NCI-H2171 treated with DMSO at 0.1 percent for 48 hours (cell line): ENCODE measurements at regions not wholly inside any gene's neighbourhood (a gene's known extent, or its start where the extent isn't known, plus 50 kb on each side); places are given as distances from the start of the nearest gene placed in this dataset.
"Not testable (repeated sequence)": the region's sequence is repeated elsewhere in the genome, so short reads cannot be mapped to it uniquely, and the experiment has no call there.

ENCODE experiments used
- DNase-seq: peaks from one replicate; lab custom pipeline; 2025; lab: John Stamatoyannopoulos, UW

DNA sequence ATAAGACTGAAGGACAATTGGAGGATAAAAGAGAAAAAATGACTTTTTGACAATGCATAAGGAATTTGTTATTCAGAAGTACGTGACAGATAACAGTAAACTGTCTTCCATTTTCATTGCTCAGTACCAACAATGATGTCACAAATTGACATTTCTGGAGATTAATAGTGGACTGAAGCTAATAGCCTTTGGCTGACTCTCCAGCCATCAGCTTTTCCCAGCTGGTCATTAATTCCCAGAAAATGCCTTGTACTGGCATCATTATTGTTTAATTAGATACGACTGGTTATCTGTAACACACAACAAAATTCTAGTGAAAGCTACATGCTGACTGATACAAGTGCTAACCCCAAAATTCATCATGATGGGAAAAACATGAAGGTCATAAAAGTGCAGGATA is 147.9 kb upstream of the FGF13 start:
- no peak for DNase-seq

DNA sequence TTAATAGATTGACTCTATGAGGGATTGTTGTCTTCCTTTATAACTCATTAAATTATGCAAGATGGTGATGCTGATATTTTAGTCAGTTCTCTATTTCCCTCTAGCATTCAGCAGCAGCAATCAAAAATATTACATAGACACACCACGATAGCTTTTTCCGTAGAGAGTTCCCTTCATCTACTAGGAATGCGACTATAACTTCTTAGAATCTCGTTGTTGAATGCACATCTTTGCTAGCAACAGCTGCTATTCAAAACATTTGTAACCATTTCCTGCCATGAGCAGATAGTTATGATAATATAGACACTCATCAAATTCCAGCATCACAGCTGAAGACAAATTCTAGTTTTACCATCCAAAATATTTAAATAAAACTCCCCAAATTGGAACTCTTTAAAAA is 147.4 kb upstream of the FGF13 start:
- DNase-seq: no peak

DNA sequence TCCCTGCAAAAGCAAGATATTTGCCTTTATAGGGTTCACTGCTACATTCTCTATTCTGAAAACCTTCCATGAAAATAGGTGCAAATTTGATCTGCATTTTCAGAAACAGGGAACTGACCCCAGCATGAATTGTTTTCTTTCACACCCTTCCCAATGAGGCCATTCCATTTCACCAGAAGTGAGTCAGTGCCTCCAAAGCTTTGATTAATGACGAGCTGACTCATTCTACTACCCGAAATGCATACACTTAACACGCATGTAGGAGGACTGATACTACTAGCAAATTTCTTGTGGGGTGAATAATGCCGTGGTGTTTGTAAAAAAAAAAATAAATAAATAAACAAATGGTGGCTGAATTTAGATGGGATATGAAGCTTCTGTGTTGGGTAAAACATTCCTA is 146.9 kb upstream of the FGF13 start:
- no peak for DNase-seq

DNA sequence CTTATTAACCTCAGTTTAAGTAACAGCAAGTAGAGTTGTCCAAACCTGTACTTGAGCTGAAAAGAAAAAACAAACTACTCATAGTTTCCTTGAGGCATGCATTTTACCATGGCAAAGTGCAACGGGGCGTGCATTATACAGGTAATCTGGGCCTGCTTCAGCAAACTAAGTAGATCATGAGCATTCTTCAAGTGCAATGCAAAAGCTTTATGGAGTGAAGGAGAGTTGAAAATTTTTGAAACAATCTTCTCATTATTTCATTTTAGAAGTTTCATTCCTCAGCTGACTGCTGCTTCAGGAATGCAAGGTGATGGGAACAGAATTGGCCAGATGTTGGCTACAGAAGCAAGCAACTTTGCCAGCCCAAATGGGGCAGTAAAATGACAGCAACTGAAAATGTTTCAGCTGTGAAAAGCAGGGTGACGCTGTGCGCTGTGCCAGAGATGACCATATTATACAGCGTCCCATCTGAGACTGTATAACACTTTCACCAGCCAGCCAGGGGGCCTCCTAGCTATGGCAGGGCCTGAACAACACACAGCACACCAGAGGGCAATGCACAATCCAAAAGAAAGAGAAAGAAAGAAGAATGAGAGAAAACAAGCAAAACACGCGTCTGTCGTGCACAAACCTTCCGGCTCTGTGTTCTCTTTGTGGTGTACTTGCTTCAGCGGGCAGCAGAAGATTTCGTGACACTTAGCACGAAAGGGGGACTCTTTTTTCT is 145.5 kb upstream of the FGF13 start:
- DNase-seq: no peak

DNA sequence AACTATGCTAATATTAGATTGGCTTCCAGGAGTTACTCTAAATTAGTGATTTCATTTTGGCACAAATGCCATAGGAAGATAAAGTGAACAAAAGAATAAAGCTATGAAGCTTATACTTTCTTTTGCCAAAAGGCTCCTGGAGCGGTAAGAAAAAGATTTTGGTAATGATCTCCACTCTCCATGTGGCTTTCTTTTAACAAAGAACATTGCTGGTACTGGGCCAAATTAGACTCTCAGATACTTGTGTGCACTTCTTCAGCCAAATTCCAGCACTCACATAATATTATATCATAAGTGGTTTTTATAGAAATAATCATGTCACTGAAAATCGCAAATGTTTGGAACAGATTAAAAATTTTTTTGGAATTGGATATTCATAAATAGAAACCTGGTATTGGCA is 142.4 kb upstream of the FGF13 start:
- DNase-seq: no peak

DNA sequence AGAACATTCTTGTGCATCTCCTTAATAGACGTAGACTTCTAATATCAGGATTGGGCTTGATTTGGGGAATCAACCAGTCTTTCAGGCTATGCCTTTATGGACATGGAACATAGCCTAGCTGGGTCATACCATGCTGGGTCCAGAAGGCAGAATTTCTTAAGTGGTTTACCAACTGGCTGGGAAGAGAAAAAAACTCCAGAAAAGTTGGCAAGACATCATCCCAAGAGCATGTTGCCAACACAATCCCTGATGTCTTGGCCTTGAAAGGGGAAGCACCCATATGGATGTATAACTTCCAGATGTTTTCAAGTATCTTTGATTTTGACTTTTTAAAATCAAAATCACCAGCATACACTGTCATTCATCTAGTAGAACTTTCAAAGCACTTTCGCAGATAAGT is 138.0 kb upstream of the FGF13 start:
- no peak for DNase-seq

DNA sequence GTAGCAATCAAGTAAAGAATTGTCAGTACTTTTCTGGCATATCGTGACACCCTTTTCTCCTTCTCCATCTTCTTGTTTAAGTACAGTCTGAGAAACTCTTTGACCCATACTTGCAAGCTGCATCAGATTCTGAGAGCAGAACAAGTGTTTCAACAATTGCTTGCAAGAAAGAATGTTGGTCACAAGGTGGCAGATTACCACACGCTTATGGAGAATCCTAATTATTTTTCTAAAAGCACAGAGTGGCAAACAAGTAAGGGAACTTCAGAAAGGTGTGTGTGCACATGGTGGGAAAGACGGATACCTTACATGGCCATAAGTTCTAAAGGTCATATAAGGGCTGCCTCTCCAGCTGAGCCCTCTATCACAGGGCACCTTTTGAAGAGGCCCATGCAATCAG is 136.4 kb upstream of the FGF13 start:
- DNase-seq: no peak

DNA sequence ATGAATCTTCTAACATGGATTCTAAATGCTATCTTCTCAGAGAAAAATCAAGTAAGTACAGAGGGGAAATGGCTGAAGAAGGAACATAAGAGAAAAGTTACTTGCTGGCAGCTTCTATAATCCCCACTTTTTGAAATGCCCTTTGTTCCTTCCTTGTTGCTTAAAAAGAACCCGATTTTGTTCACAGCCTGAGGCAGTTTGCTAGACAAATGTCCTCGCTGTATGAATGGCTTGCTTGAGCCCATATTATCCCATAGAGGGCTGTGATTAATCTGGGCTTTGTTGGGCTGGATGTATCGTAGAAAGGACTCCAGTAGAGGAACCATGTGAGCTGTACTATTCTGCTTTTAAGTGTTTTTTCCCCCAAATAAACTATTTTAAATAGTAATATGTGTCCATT is 134.3 kb upstream of the FGF13 start:
- DNase-seq: no peak

DNA sequence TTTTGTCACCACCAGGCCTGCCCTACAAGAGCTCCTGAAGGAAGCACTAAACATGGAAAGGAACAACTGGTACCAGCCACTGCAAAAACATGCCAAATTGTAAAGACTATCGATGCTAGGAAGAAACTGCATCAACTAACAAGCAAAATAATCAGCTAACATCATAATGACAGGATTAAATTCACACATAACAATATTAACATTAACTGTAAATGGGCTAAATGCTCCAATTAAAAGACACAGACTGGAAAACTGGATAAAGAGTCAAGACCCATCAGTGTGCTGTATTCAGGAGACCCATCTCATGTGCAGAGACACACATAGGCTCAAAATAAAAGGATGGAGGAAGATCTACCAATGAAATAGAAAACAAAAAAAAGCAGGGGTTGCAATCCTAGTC is 95.9 kb upstream of the FGF13 start:
- DNase-seq: not testable (repeated sequence)

DNA sequence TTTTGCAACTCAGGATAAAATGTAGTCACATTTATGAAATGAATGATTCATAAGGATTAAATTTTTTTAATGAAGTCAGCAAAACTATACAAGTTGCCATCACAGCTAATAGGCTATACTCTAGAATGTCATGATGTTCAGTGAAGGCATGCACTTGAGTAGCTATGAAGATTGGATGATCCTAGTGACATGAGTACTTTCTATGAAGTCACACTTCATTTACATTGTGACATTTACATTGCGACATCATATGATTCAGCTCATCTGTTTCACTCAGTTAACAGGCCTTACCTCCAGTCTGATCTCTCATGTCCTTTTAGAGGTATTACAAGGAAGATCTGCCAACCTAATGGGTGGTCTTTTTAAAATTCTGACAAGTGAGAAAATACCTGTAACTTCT is 82.7 kb upstream of the FGF13 start:
- DNase-seq: no peak

DNA sequence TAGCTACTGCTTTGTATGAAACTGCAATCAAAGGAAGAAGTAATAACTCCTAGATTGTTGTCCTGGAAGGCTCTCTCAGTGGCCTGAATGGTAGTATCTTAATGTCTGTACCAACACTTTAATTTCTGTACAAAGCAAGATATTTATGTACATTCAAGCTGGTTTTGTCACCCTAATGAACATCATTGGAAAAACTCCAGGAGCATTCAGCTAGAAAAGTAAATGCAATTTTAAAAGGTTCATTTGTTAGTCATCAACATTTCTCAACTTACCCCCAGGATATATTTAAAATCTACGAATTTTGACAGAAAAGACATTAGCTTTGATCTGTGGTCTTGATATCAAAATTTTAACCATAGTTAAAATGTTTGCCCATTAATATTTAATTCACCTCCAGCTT is 80.0 kb upstream of the FGF13 start:
- no peak for DNase-seq

DNA sequence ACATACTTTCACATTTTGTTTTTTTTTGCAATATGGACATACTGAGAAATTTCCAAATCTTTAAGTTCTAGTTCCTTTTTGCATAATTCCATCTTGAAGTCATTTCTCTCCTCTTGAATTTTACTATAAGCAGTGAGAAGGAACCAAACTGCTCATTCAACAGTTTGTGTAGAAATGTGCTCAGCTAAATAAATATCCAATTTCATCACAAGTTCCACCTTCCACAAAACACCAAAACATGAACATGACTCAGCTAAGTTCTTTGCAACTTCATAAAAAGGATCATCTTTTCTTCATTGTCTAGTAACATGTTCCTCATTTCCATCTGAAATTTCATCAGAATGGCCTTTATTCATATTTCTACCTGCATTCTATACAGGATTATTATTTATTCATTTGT is 77.3 kb upstream of the FGF13 start:
- no peak for DNase-seq

DNA sequence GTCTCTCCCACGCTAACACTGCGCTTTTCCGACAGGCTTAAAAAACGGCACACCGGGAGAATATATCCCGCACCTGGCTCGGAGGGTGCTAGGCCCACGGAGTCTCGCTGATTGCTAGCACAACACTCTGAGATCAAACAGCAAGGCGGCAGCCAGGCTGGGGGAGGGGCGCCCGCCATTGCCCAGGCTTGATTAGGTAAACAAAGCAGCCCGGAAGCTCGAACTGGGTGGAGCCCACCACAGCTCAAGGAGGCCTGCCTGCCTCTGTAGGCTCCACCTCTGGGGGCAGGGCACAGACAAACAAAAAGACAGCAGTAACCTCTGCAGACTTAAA is 67.0 kb upstream of the FGF13 start:
- DNase-seq: not testable (repeated sequence)

DNA sequence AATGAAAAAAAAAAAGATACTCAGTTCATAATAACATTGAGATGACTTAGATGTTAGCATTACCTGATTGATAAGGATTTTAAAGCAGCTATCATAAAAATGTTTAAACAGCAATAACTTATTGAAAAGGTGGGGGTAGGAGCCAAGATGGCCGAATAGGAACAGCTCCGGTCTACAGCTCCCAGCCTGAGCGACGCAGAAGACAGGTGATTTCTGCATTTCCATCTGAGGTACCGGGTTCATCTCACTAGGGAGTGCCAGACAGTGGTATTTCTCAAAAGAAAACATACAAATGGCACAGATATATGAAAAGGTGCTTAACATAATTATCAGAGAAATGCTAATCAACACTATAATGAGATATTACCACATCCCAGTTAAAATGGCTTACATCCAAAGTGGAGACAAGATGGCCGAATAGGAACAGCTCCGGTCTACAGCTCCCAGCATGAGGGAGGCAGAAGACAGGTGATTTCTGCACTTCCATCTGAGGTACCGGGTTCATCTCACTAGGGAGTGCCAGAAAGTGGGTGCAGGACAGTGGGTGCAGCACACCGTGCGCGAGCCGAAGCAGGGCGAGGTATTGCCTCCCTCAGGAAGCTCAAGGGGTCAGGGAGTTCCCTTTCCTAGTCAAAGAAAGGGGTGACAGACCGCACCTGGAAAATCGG is 66.5 kb upstream of the FGF13 start:
- not testable (repeated sequence) for DNase-seq

DNA sequence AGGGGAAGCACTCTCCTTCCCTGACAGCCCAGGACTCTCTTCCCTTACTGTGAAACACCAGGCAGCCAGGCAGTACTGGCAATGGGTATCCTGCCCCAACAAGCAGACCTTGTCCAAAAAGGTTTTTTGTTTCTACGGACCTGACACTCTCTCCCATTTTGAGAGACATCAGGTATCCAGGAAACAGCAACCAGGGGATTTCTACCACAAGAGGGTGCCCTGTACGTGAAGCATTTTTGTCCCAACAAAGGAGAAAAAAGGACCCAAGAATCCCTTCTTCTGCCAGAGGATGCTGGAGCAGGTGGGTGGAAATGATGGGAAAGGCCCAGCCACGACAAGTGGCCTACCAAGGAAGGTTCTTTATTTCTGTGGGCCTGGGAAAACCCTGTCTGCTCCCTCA is 65.7 kb upstream of the FGF13 start:
- no peak for DNase-seq

DNA sequence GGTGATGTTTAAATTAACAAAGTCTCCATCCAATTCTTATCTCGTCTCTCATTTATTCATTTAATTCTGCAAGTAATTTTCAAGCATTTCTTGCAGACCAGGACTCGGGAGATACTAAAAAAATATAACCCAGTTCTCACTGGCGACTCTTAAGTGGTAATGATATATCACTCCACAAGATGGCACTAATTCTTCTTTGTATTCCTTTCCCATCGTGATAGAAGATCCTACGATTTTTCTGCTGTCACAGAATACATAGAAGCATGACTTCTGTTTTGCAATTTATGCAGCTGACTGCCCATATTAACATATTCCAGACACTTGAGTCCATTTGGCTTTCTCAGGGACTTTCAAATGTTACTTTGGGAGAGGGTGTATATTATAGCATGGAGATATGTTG is 64.0 kb upstream of the FGF13 start:
- peak; percentile 2 for DNase-seq

DNA sequence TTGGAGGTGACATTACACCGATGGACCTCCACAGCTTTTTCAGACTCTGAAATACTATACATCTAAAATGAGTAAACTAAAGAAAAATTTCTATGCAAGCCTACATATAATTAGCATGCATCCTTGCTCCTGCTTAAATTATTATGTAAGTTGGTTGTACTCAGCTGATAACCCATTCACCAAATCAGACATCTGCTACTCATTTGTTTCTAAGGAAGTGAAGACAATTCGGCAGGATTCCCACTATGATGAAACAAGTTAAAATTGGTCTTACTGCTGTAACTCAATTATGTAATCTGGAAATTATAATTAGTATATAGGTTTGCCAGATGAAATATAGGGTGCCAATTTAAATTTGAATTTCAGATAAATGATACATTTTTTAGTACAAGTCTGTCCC is 59.5 kb upstream of the FGF13 start:
- no peak for DNase-seq

DNA sequence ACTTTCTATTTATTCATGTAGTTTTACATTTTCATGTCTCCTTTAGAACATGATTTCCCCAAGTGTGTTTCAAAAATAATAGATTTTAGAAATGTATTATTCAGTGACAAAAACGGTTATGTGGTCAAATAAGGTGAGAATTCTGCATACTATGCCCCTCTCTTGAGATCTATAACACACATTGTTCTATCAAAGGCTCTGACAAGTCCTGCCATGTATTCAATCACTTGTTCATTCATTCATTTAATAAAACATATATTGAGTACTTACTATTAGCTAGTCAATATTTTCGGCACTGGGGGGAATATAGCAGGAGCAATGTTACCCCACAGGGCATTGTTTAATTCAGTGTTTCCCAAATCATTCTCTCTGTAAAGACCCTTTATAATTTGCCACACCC is 58.4 kb upstream of the FGF13 start:
- no peak for DNase-seq

DNA sequence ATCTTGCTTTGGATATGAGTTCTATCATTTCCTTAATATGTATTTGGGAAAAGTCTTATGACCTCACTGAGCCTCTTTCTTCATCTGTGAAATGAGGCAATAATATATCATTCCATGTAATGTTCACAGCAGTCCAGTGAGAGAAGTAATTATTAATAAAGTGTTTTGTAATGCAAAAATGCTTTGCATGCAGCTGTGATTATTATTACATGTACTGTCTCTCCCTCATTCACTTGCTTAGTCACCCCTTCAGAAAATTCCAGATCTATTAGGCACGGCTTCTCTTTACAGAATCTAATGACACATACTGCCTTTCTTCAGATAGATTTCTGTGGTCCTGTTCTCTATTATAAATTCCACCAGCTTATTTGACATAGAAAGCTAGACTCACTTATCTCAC is 53.5 kb upstream of the FGF13 start:
- DNase-seq: no peak

DNA sequence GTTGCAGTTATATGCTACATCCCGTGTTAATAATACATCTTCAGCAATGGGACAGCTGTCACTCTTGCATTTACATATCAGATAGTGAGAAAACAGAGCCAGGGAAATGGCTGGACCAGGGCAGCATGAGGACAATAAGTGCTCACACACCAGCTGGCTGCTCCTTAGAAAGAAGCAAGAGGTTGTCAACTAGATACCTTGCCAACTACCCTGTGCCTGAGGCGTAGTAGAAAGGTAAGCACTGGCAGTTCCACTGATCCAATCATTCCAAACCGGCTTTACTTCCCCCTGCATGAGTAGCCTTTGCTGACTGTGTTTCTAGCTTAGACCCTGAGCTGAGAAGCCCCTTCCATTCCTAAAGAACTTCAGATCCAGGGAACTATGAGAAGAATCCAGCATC is 52.2 kb upstream of the FGF13 start:
- no peak for DNase-seq

DNA sequence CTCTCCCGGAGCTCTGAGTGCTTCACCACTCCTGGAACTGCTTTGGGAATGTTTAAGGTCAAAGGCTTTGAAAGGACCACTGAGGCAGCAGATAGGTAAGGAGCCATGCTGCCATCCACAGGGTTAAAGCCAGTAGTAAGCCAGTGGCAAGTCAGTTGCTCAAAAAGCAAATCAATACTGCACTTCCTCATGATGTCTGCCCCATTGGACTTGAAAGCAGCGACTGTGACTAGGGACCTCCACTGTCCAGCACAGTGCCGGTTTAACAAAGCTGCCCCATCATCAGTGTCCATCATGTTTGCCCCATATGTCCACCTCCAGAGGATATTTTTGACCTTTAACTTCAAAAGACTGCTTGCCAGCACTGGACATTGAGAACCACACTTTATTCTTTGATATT is 49.9 kb upstream of the FGF13 start:
- DNase-seq: no peak
